Neural progenitor cell (in vitro differentiated cells): ENCODE measurements at regions not wholly inside any gene's neighbourhood (a gene's known extent, or its start where the extent isn't known, plus 50 kb on each side); places are given as distances from the start of the nearest gene placed in this dataset.

Source experiments
- EZH2 ChIP-seq: fragments of 200-600 bp; sonication (generic); IDR thresholded peaks from 2 replicates; pipeline ENCODE4 v1.6.1; 2017; ENCODE audit warnings: antibody characterized with exemption, mild to moderate bottlenecking, moderate library complexity
- TF ChIP-seq, protein P1 (sequence below): fragments of 200-600 bp; sonication (generic); IDR thresholded peaks from 2 replicates; pipeline ENCODE4 v1.5.1; 2017; ENCODE audit warnings: antibody characterized with exemption, mild to moderate bottlenecking

DNA sequence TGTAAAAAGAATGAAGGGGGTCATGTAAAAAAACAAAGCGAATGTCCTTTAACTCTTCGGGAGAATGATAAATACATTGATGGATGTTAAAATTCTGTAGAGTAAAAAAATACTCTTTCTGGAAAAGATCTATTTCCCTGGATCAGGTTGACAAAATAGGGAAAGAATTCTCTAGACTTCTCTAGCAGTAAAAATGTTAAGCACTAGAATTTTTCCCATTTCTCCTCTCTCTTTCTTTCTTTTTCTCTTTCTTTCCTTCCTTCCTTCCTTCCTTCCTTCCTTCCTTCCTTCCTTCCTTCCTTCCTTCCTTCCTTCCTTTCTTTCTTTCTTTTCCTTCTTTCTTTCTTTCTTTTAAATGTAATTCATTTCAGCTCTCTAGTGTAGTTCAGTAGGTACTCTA is 552.5 kb downstream of the LRFN5 start:
- TF ChIP-seq, protein P1, sequence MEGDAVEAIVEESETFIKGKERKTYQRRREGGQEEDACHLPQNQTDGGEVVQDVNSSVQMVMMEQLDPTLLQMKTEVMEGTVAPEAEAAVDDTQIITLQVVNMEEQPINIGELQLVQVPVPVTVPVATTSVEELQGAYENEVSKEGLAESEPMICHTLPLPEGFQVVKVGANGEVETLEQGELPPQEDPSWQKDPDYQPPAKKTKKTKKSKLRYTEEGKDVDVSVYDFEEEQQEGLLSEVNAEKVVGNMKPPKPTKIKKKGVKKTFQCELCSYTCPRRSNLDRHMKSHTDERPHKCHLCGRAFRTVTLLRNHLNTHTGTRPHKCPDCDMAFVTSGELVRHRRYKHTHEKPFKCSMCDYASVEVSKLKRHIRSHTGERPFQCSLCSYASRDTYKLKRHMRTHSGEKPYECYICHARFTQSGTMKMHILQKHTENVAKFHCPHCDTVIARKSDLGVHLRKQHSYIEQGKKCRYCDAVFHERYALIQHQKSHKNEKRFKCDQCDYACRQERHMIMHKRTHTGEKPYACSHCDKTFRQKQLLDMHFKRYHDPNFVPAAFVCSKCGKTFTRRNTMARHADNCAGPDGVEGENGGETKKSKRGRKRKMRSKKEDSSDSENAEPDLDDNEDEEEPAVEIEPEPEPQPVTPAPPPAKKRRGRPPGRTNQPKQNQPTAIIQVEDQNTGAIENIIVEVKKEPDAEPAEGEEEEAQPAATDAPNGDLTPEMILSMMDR: no peak
- TF ChIP-seq EZH2: no peak
